GM18907 (cell line): ENCODE measurements at regions not wholly inside any gene's neighbourhood (a gene's known extent, or its start where the extent isn't known, plus 50 kb on each side); places are given as distances from the start of the nearest gene placed in this dataset.

Experiments
- ATAC-seq: cut with Tn5 transposase; IDR thresholded peaks from one replicate; pipeline ENCODE4 v1.9.1; 2021; ENCODE audit warnings: mild to moderate bottlenecking, moderate library complexity; ENCODE audit not compliant: unreplicated experiment

- ATAC-seq: no peak
Measured at GRCh38 chr21:28754127-28754611, 238.5 kb downstream of the LTN1 start.

- no peak for ATAC-seq
Measured at GRCh38 chr21:28752131-28752530, 240.5 kb downstream of the LTN1 start.

GRCh38 chr21:28751176-28751575, 241.5 kb downstream of the LTN1 start:
- no peak for ATAC-seq

GRCh38 chr21:28750565-28750964, 242.1 kb downstream of the LTN1 start:
- ATAC-seq: no peak

GRCh38 chr21:28749536-28749935, 243.1 kb downstream of the LTN1 start:
- ATAC-seq: no peak

GRCh38 chr21:28747464-28747863, 245.2 kb downstream of the LTN1 start:
- no peak for ATAC-seq

GRCh38 chr21:28746166-28746565, 246.5 kb downstream of the LTN1 start:
- no peak for ATAC-seq

- ATAC-seq: peak; percentile 90
Measured at GRCh38 chr21:28745131-28746016, 247.3 kb downstream of the LTN1 start.

GRCh38 chr21:28743723-28744122, 249.0 kb downstream of the LTN1 start:
- ATAC-seq: no peak

- no peak for ATAC-seq
Measured at GRCh38 chr21:28742527-28742926, 250.2 kb downstream of the LTN1 start.

GRCh38 chr21:28740125-28740524, 252.6 kb downstream of the LTN1 start:
- no peak for ATAC-seq

GRCh38 chr21:28738882-28739281, 253.8 kb downstream of the LTN1 start:
- ATAC-seq: no peak

- ATAC-seq: no peak
Measured at GRCh38 chr21:28738420-28738704, 254.3 kb downstream of the LTN1 start.

GRCh38 chr21:28737674-28738419, 254.8 kb downstream of the LTN1 start:
- no peak for ATAC-seq

- no peak for ATAC-seq
Measured at GRCh38 chr21:28734522-28735175, 258.0 kb downstream of the LTN1 start.

GRCh38 chr21:28731700-28732321, 260.9 kb downstream of the LTN1 start:
- no peak for ATAC-seq

- no peak for ATAC-seq
Measured at GRCh38 chr21:28729887-28730286, 262.8 kb downstream of the LTN1 start.

- ATAC-seq: no peak
Measured at GRCh38 chr21:28727809-28728208, 264.9 kb downstream of the LTN1 start.

GRCh38 chr21:28725396-28725795, 267.3 kb downstream of the LTN1 start:
- no peak for ATAC-seq

- ATAC-seq: no peak
Measured at GRCh38 chr21:28723646-28724045, 269.0 kb downstream of the LTN1 start.

GRCh38 chr21:28719723-28720122, 273.0 kb downstream of the LTN1 start:
- ATAC-seq: no peak
